A549 (cell line): ENCODE measurements at regions not wholly inside any gene's neighbourhood (a gene's known extent, or its start where the extent isn't known, plus 50 kb on each side); places are given as distances from the start of the nearest gene placed in this dataset.

ENCODE experiments used
- ATAC-seq, 2 experiments: fragments of 200-7000 bp in 1 of 2; fragments of >200 bp in 1 of 2; cut with Nextera tagmentation in 1 of 2; cut with Tn5 transposase in 1 of 2; 3 replicates each; pipeline versions ENCODE4 v1.8.0 to v1.9.1; 2018 to 2020; ENCODE audit warnings: mild to moderate bottlenecking in 1 of 2, moderate library complexity in 1 of 2
- CTCF ChIA-PET: fragments of 300-600 bp; sonication (Branson Sonifier 250); formaldehyde crosslinking; extraction: SDS; loops from one replicate; lab custom pipeline; 2021; ENCODE audit warnings: antibody characterized with exemption, inconsistent platforms; lab: Yijun Ruan, JAX
- POLR2A ChIA-PET: fragments of 350-600 bp; formaldehyde crosslinking; extraction: SDS; loops from one replicate; lab custom pipeline; 2021; ENCODE audit warnings: antibody characterized with exemption, inconsistent platforms; lab: Yijun Ruan, JAX
- DNase-seq, 2 experiments: peaks; one replicate each; pipeline versions ENCODE4 v3.0.0 to v3.0.0-alpha.2; 2011 to 2016; ENCODE audit warnings: low read depth in 1 of 2, low spot score in 1 of 2
- FAIRE-seq: peaks from 2 replicates; lab custom pipeline; 2011; peaks lifted over from hg19 to GRCh38; lab: Jason Lieb, UNC
- H3K27ac ChIP-seq, 2 experiments: fragments of >200 bp; sonication (Bioruptor Twin); formaldehyde crosslinking; 3 replicates each; pipeline ENCODE4 v1.5.1; 2016 to 2017
- H3K4me1 ChIP-seq: fragments of >200 bp; sonication (Bioruptor Twin); formaldehyde crosslinking; 3 replicates; pipeline ENCODE4 v1.6.1; 2016
- H3K4me2 ChIP-seq: fragments of >200 bp; sonication (Bioruptor Twin); formaldehyde crosslinking; 3 replicates; pipeline ENCODE4 v1.6.1; 2016
- H3K4me3 ChIP-seq: fragments of >200 bp; sonication (Bioruptor Twin); formaldehyde crosslinking; 3 replicates; pipeline ENCODE4 v1.5.1; 2016
- H3K9me3 ChIP-seq: fragments of >200 bp; sonication (Bioruptor Twin); formaldehyde crosslinking; 3 replicates; pipeline ENCODE4 v1.6.1; 2016
- ATOH8 ChIP-seq: fragments of 250-450 bp; sonication (Bioruptor Pico); IDR thresholded peaks from 2 replicates; pipeline ENCODE4 v1.5.0; 2020; ENCODE audit warnings: low read depth, mild to moderate bottlenecking, moderate library complexity
- CBX8 ChIP-seq: fragments of 200-600 bp; sonication (generic); IDR thresholded peaks from 2 replicates; pipeline ENCODE4 v1.6.1; 2016
- CEBPB ChIP-seq, 2 experiments: fragments of >200 bp in 1 of 2; sonication (Bioruptor Twin) in 1 of 2; formaldehyde crosslinking in 1 of 2; IDR thresholded peaks; 2 replicates each; pipeline ENCODE4 v1.6.1; 2012 to 2016
- CHD4 ChIP-seq: fragments of 200-600 bp; sonication (generic); IDR thresholded peaks from 2 replicates; pipeline ENCODE4 v1.6.1; 2016; ENCODE audit warnings: antibody characterized with exemption, mild to moderate bottlenecking, borderline replicate concordance
- CTCF ChIP-seq: fragments of >200 bp; sonication (Bioruptor Twin); formaldehyde crosslinking; IDR thresholded peaks from 3 replicates; pipeline ENCODE4 v1.5.1; 2016
- EHF ChIP-seq: fragments of 250-450 bp; sonication (Bioruptor Pico); IDR thresholded peaks from 2 replicates; pipeline ENCODE4 v1.5.0; 2020; ENCODE audit warnings: mild to moderate bottlenecking
- FOSL2 ChIP-seq, 2 experiments: fragments of 450-650 bp in 1 of 2; fragments of >200 bp in 1 of 2; sonication (Bioruptor Twin) in 1 of 2; formaldehyde crosslinking; IDR thresholded peaks; 2 replicates each; pipeline versions ENCODE4 v1.5.0 to v1.6.1; 2016 to 2020; ENCODE audit warnings: mild to moderate bottlenecking in 1 of 2, moderate library complexity in 1 of 2
- FOXS1 ChIP-seq: fragments of 250-450 bp; sonication (Bioruptor Pico); IDR thresholded peaks from 2 replicates; pipeline ENCODE4 v1.5.0; 2020; ENCODE audit warnings: mild to moderate bottlenecking, moderate library complexity
- GATA3 ChIP-seq: IDR thresholded peaks from 2 replicates; pipeline ENCODE4 v1.6.1; 2012; ENCODE audit warnings: borderline replicate concordance
- HES2 ChIP-seq: fragments of >200 bp; sonication (Bioruptor Twin); formaldehyde crosslinking; IDR thresholded peaks from 2 replicates; pipeline ENCODE4 v1.6.1; 2016
- HMGXB4 ChIP-seq: fragments of 250-450 bp; sonication (Bioruptor Pico); IDR thresholded peaks from 2 replicates; pipeline ENCODE4 v1.5.0; 2021; ENCODE audit warnings: mild to moderate bottlenecking, moderate library complexity, borderline replicate concordance
- HOXB13 ChIP-seq: fragments of 250-450 bp; sonication (Bioruptor Pico); IDR thresholded peaks from 2 replicates; pipeline ENCODE4 v1.5.0; 2020; ENCODE audit warnings: low read depth, mild to moderate bottlenecking, moderate library complexity
- JUN ChIP-seq, 2 experiments: fragments of >200 bp; sonication (Bioruptor Twin); formaldehyde crosslinking; IDR thresholded peaks; 2 replicates in 1 of 2; 3 replicates in 1 of 2; pipeline ENCODE4 v1.6.1; 2016 to 2017
- KDM1A ChIP-seq: fragments of 200-600 bp; sonication (generic); IDR thresholded peaks from 2 replicates; pipeline ENCODE4 v1.6.1; 2016; ENCODE audit warnings: low read depth, mild to moderate bottlenecking
- KDM5A ChIP-seq: fragments of 200-600 bp; sonication (generic); IDR thresholded peaks from 2 replicates; pipeline ENCODE4 v1.6.1; 2016; ENCODE audit warnings: antibody characterized with exemption, mild to moderate bottlenecking
- MAZ ChIP-seq: fragments of 150-350 bp; IDR thresholded peaks from 2 replicates; pipeline ENCODE4 v1.6.1; 2014; ENCODE audit warnings: antibody characterized with exemption, low read depth, low read length, borderline replicate concordance
- MYC ChIP-seq: IDR thresholded peaks from 2 replicates; pipeline ENCODE4 v1.6.1; 2012; ENCODE audit warnings: mild to moderate bottlenecking, inconsistent platforms, low read length, improper control_type of control experiment, borderline replicate concordance
- NFE2L2 ChIP-seq: fragments of 150-350 bp; conservative IDR thresholded peaks from 2 replicates; pipeline ENCODE4 v1.6.1; 2014; ENCODE audit warnings: low read length
- NR3C1 ChIP-seq: fragments of >200 bp; sonication (Bioruptor Twin); formaldehyde crosslinking; IDR thresholded peaks from 3 replicates; pipeline ENCODE4 v1.6.1; 2017
- PHF8 ChIP-seq: fragments of 200-600 bp; sonication (generic); IDR thresholded peaks from 2 replicates; pipeline ENCODE4 v1.6.1; 2016; ENCODE audit warnings: low read depth, mild to moderate bottlenecking, antibody characterized with exemption, moderate library complexity, borderline replicate concordance
- POLR2AphosphoS2 ChIP-seq: conservative IDR thresholded peaks from 2 replicates; pipeline ENCODE4 v1.6.1; 2012; ENCODE audit warnings: low read length, improper control_type of control experiment, inconsistent platforms
- RARB ChIP-seq: fragments of 250-450 bp; sonication (Bioruptor Pico); IDR thresholded peaks from 2 replicates; pipeline ENCODE4 v1.8.0; 2021; ENCODE audit warnings: mild to moderate bottlenecking, moderate library complexity
- RCOR1 ChIP-seq: fragments of 150-350 bp; IDR thresholded peaks from 2 replicates; pipeline ENCODE4 v1.6.1; 2014; ENCODE audit warnings: antibody characterized with exemption, low read length, low read depth
- REST ChIP-seq: fragments of 200-600 bp; sonication (generic); IDR thresholded peaks from 2 replicates; pipeline ENCODE4 v1.6.1; 2016; ENCODE audit warnings: antibody characterized with exemption, mild to moderate bottlenecking, moderate library complexity
- SMC3 ChIP-seq: fragments of >200 bp; sonication (Bioruptor Twin); formaldehyde crosslinking; IDR thresholded peaks from 3 replicates; pipeline ENCODE4 v1.6.1; 2018; ENCODE audit warnings: inconsistent platforms
- SREBF2 ChIP-seq: fragments of 450-650 bp; IDR thresholded peaks from 2 replicates; pipeline ENCODE4 v1.6.1; 2014; ENCODE audit warnings: mild to moderate bottlenecking, moderate library complexity
- ZFP36 ChIP-seq: fragments of 450-650 bp; IDR thresholded peaks from 2 replicates; pipeline ENCODE4 v1.6.1; 2014; ENCODE audit warnings: borderline replicate concordance; ENCODE audit not compliant: partially characterized antibody
- ZNF302 ChIP-seq: fragments of 250-450 bp; sonication (Bioruptor Pico); IDR thresholded peaks from 2 replicates; pipeline ENCODE4 v1.9.0; 2021; ENCODE audit warnings: inconsistent platforms, mild to moderate bottlenecking, moderate library complexity
- WGBS: methylation state at CpG from one replicate; pipeline ENCODE4 v1.1.6; 2017; ENCODE audit errors: missing lambda C conversion rate; 5-methylcytosine and 5-hydroxymethylcytosine counted together

- no peak for TF ChIP-seq FOSL2 (IDR thresholded peaks at IDR 0.05)
- no peak for TF ChIP-seq FOSL2 (CRISPR knock-in tag; IDR thresholded peaks at IDR 0.05)
- no peak for TF ChIP-seq PHF8
- no peak for TF ChIP-seq KDM5A
- no peak for TF ChIP-seq GATA3
- no peak for TF ChIP-seq HOXB13
- no peak for TF ChIP-seq SREBF2
- TF ChIP-seq JUN (IDR thresholded peaks at IDR 0.05) = no peak
- no peak for TF ChIP-seq KDM1A
- TF ChIP-seq CHD4 = no peak
- no peak for TF ChIP-seq NFE2L2
- TF ChIP-seq ZNF302 (CRISPR knock-in tag) = no peak
- no peak for TF ChIP-seq HMGXB4 (CRISPR knock-in tag)
- no peak; a peak in 1 of 4 replicates for TF ChIP-seq CEBPB (IDR thresholded peaks at IDR 0.05)
- TF ChIP-seq ZFP36 = no peak
- ChIA-PET CTCF (no interaction called here), POLR2A (no interaction called here)
- no peak overlapping the region for H3K4me2 ChIP-seq
- H3K4me3 ChIP-seq = no peak overlapping the region
- ATAC-seq (no peak), FAIRE-seq (no peak), DNase-seq (no peak)
- H3K27ac ChIP-seq = no peak overlapping the region
- H3K9me3 ChIP-seq = no peaks in the 10 kb centered on the region
- 22% methylated on average over 3 of the region's 3 CpGs for WGBS
- no peaks in the 10 kb centered on the region for H3K4me1 ChIP-seq
These were observed 228.1 kb downstream of the PAX1 start for GRCh38 chr20:21933526-21933925.

- ATAC-seq (no peak), FAIRE-seq (no peak), DNase-seq (no peak)
- Histone ChIP-seq H3K9me3 (no peaks in the 10 kb centered on the region), H3K4me3 (no peak overlapping the region), H3K27ac (no peak overlapping the region), H3K4me1 (no peaks in the 10 kb centered on the region), H3K4me2 (no peak overlapping the region)
- CTCF ChIA-PET = no interaction called here
- TF ChIP-seq REST (no peak), GATA3 (no peak), MYC (no peak), HOXB13 (no peak), HES2 (no peak), RARB (CRISPR knock-in tag) (no peak), CBX8 (no peak), CTCF (no peak), POLR2AphosphoS2 (no peak), EHF (CRISPR knock-in tag) (no peak), ATOH8 (no peak), SMC3 (no peak), RCOR1 (no peak), NR3C1 (no peak), FOXS1 (CRISPR knock-in tag) (no peak), MAZ (no peak)
- POLR2A ChIA-PET = no interaction called here
- WGBS = 14% methylated on average over 5 of the region's 5 CpGs
These were observed 215.8 kb downstream of the PAX1 start for GRCh38 chr20:21921251-21921650.
